ENCODE measurements at regions not wholly inside any gene's neighbourhood (a gene's known extent, or its start where the extent isn't known, plus 50 kb on each side); places are given as distances from the start of the nearest gene placed in this dataset.
"Not testable (repeated sequence)": the region's sequence is repeated elsewhere in the genome, so short reads cannot be mapped to it uniquely, and the experiment has no call there.

DNA sequence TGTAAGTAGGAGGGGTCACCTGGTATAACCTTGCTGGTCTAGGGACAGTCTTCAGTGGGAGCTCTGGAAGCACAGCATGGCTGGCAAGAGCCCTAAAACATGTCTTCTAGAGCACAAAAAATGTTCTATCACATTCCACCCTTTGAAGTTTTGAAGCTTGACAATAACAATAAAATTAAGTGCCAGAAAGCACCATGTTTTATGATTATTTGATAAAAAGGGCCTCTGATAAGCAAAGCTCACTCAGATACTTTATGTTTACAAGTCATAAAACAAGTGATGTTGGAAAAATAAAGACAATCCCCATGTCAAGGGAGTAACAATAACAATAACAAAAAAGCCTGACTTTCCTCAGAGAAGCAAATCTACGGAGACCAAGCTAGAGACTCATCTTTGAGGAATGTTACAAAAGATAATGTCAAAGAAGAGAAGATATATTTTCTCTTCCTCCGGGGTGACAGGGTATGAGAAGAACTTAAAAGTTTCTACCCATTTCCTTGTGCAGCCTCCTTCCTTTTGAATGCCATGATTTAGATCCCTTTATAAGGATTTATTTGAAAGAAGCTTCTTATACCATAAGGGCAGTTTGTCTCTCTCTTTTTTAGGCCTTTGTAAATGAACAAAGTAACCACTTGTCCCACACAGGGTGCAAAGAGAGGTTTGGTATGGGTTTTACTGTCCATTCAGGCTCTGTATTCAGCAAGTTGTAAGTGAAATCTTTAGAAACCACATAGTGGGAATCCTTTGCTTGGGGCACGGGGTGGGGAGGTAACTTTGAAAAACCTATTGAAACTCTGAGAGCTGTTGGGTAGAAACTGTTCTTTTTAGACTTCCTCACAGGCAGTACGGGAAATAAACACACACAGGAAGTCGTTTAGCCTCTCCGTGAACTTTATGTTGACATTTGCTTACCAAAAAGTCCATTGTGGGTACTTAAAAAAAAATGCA lies 109.6 kb upstream of the RBMS3 start:
- Histone ChIP-seq H2AFZ (ENCODE audit: low read length) (no peak overlapping the region), H3K9ac (ENCODE audit: low read length) (no peak overlapping the region), H3K36me3 (ENCODE audit: insufficient read depth, low read length) (no peaks in the 10 kb centered on the region), H3K4me2 (ENCODE audit: low read depth, low read length, poor library complexity, severe bottlenecking) (no peak overlapping the region), H3K9me3 (ENCODE audit: low read length) (no peaks in the 10 kb centered on the region; the same call in 1 of the 2 replicates), H3K27ac (ENCODE audit: low read length) (no peak overlapping the region), H3K9me2 (replicated peaks; ENCODE audit: insufficient read depth, low read length) (no peaks in the 10 kb centered on the region), H3K79me2 (ENCODE audit: low read length) (no peaks in the 10 kb centered on the region), H4K20me1 (ENCODE audit: insufficient read depth, low read depth, low read length) (no peaks in the 10 kb centered on the region), H3K4me1 (ENCODE audit: low read length) (no peaks in the 10 kb centered on the region), H3K27me3 (ENCODE audit: low read length) (no peaks in the 10 kb centered on the region), H3K4me3 (ENCODE audit: low read length) (no peak overlapping the region)
- no peak for DNase-seq

DNA sequence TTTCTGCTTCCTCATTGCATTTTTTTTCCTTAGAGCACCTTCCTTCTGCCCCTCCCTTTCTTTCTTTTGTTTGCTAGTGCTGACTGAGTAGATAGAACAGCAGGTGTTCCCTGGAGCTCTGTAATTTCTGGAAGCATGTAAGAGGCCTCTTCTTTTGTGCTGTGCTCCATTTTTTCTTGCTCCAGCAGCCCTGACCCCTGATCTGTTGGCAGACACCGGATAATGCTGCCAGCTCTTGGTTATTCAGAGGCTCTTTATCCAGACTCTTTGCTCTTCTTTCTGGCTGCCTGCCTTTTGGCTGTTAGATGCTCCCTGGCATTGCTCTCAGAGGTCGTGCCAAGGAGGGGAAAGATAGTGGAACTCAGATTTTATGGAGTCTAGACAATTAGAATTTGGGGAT lies 104.4 kb upstream of the RBMS3 start:
- H3K4me2 ChIP-seq (ENCODE audit: low read depth, low read length, poor library complexity, severe bottlenecking): no peak overlapping the region
- H3K27me3 ChIP-seq (ENCODE audit: low read length): no peaks in the 10 kb centered on the region

GRCh38 chr3:29178809-29179793 lies 101.8 kb upstream of the RBMS3 start:
- H3K27ac ChIP-seq (ENCODE audit: low read length): no peak overlapping the region
- H2AFZ ChIP-seq (ENCODE audit: low read length): no peak overlapping the region
- H3K79me2 ChIP-seq (ENCODE audit: low read length): no peaks in the 10 kb centered on the region
- peaks cover 9% of the 10 kb centered on the region for H3K9me3 ChIP-seq (ENCODE audit: low read length)
- DNase-seq: no peak
- H3K4me3 ChIP-seq (ENCODE audit: low read length): no peak overlapping the region
- H3K36me3 ChIP-seq (ENCODE audit: insufficient read depth, low read length): no peaks in the 10 kb centered on the region
- H3K4me1 ChIP-seq (ENCODE audit: low read length): no peaks in the 10 kb centered on the region
- no peaks in the 10 kb centered on the region for H3K9me2 ChIP-seq (replicated peaks; ENCODE audit: insufficient read depth, low read length)
- no peaks in the 10 kb centered on the region for H4K20me1 ChIP-seq (ENCODE audit: insufficient read depth, low read depth, low read length)
- no peaks in the 10 kb centered on the region for H3K27me3 ChIP-seq (ENCODE audit: low read length)
- H3K4me2 ChIP-seq (ENCODE audit: low read depth, low read length, poor library complexity, severe bottlenecking): no peak overlapping the region
- no peak overlapping the region for H3K9ac ChIP-seq (ENCODE audit: low read length)

More for the DNA sequence above, 104.4 kb upstream of the RBMS3 start:
- Histone ChIP-seq H3K9me3 (ENCODE audit: low read length) (peaks cover 6% of the 10 kb centered on the region; the same call in 1 of the 2 replicates), H2AFZ (ENCODE audit: low read length) (no peak overlapping the region), H3K4me3 (ENCODE audit: low read length) (no peak overlapping the region), H4K20me1 (ENCODE audit: insufficient read depth, low read depth, low read length) (no peaks in the 10 kb centered on the region), H3K9me2 (replicated peaks; ENCODE audit: insufficient read depth, low read length) (no peaks in the 10 kb centered on the region), H3K27ac (ENCODE audit: low read length) (no peak overlapping the region), H3K9ac (ENCODE audit: low read length) (no peak overlapping the region), H3K79me2 (ENCODE audit: low read length) (no peaks in the 10 kb centered on the region), H3K36me3 (ENCODE audit: insufficient read depth, low read length) (no peaks in the 10 kb centered on the region), H3K4me1 (ENCODE audit: low read length) (no peaks in the 10 kb centered on the region)
- DNase-seq: no peak

DNA sequence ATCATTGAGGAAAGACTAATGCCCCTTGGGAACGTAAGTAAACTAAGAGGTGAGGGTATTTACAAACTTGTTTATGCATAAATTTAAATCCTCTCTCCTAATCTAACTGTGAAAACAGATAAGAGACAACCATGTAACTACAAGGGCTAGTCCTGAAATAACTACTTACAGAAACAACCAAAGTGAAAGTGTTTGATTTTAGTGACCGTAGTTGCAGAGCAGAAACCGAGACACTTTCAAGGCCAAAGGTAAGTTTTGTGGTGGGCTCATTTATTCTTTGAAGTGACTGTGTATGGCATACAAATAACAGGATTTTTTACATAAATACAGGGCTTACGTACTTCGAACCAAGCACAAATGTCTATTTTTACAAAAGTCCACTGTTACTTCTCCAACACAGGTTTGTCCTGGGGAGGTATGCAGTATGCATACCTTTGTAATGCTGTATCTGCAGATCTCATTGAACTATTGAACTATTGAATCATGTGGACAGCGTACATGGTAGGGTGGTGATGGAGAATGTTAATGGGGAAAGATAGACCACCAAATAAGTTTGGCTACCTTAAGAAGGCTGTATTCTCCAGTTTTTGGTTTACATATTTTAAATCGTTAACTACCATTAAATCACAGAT lies 99.6 kb upstream of the RBMS3 start:
- H3K9ac ChIP-seq (ENCODE audit: low read length): no peak overlapping the region
- H3K4me3 ChIP-seq (ENCODE audit: low read length): no peak overlapping the region
- no peaks in the 10 kb centered on the region for H4K20me1 ChIP-seq (ENCODE audit: insufficient read depth, low read depth, low read length)
- H3K36me3 ChIP-seq (ENCODE audit: insufficient read depth, low read length): no peaks in the 10 kb centered on the region
- no peak overlapping the region for H2AFZ ChIP-seq (ENCODE audit: low read length)
- H3K27me3 ChIP-seq (ENCODE audit: low read length): no peaks in the 10 kb centered on the region
- H3K4me2 ChIP-seq (ENCODE audit: low read depth, low read length, poor library complexity, severe bottlenecking): no peak overlapping the region
- H3K79me2 ChIP-seq (ENCODE audit: low read length): no peaks in the 10 kb centered on the region
- no peaks in the 10 kb centered on the region for H3K4me1 ChIP-seq (ENCODE audit: low read length)
- DNase-seq: no peak
- no peaks in the 10 kb centered on the region for H3K9me2 ChIP-seq (replicated peaks; ENCODE audit: insufficient read depth, low read length)
- peaks cover 15% of the 10 kb centered on the region for H3K9me3 ChIP-seq (ENCODE audit: low read length)
- no peak overlapping the region for H3K27ac ChIP-seq (ENCODE audit: low read length)

- H3K4me2 ChIP-seq (ENCODE audit: low read depth, low read length, poor library complexity, severe bottlenecking): no peak overlapping the region
- no peaks in the 10 kb centered on the region for H4K20me1 ChIP-seq (ENCODE audit: insufficient read depth, low read depth, low read length)
- H3K4me1 ChIP-seq (ENCODE audit: low read length): no peaks in the 10 kb centered on the region
- H3K4me3 ChIP-seq (ENCODE audit: low read length): no peak overlapping the region
- DNase-seq: no peak
- no peak overlapping the region for H3K27ac ChIP-seq (ENCODE audit: low read length)
- no peaks in the 10 kb centered on the region for H3K9me2 ChIP-seq (replicated peaks; ENCODE audit: insufficient read depth, low read length)
- H3K9me3 ChIP-seq (ENCODE audit: low read length): peaks cover 17% of the 10 kb centered on the region
- H3K27me3 ChIP-seq (ENCODE audit: low read length): no peaks in the 10 kb centered on the region
- H3K79me2 ChIP-seq (ENCODE audit: low read length): no peaks in the 10 kb centered on the region
- H2AFZ ChIP-seq (ENCODE audit: low read length): no peak overlapping the region
- no peak overlapping the region for H3K9ac ChIP-seq (ENCODE audit: low read length)
- H3K36me3 ChIP-seq (ENCODE audit: insufficient read depth, low read length): no peaks in the 10 kb centered on the region
These were observed 99.0 kb upstream of the RBMS3 start for GRCh38 chr3:29181872-29182271.

DNA sequence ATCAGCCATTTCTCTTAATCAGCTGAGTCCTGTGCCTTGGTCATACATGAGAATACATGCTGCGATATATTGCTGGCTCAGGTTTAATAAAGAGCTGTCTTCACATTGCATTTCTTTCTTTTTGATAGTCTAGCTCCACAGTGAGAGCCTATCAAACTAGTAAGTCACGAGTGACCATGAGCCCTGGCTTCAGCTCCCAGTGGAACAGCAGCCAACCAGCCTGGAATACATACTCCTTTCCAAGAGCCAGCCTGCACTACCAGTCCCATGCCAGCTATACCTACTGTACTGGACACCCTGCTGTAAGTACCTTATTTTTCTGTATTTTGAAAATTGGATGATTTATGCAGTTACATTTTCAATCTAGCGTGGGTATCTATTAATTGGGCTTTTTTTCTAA lies 98.0 kb upstream of the RBMS3 start:
- peaks cover 17% of the 10 kb centered on the region for H3K9me3 ChIP-seq (ENCODE audit: low read length)
- H3K27me3 ChIP-seq (ENCODE audit: low read length); H3K9ac ChIP-seq (ENCODE audit: low read length); H4K20me1 ChIP-seq (ENCODE audit: insufficient read depth, low read depth, low read length); H3K4me2 ChIP-seq (ENCODE audit: low read depth, low read length, poor library complexity, severe bottlenecking); H2AFZ ChIP-seq (ENCODE audit: low read length); H3K27ac ChIP-seq (ENCODE audit: low read length); H3K79me2 ChIP-seq (ENCODE audit: low read length); H3K36me3 ChIP-seq (ENCODE audit: insufficient read depth, low read length); H3K4me3 ChIP-seq (ENCODE audit: low read length); H3K4me1 ChIP-seq (ENCODE audit: low read length); H3K9me2 ChIP-seq (replicated peaks; ENCODE audit: insufficient read depth, low read length); DNase-seq: not testable (repeated sequence)

- no peaks in the 10 kb centered on the region for H3K9me2 ChIP-seq (replicated peaks; ENCODE audit: insufficient read depth, low read length)
These were observed 97.4 kb upstream of the RBMS3 start for GRCh38 chr3:29183346-29184087.

More at GRCh38 chr3:29183346-29184087, 97.4 kb upstream of the RBMS3 start:
- Histone ChIP-seq H3K9me3 (ENCODE audit: low read length) (peaks cover 20% of the 10 kb centered on the region), H3K4me2 (ENCODE audit: low read depth, low read length, poor library complexity, severe bottlenecking) (no peak overlapping the region), H2AFZ (ENCODE audit: low read length) (no peak overlapping the region), H3K4me3 (ENCODE audit: low read length) (no peak overlapping the region), H3K9ac (ENCODE audit: low read length) (no peak overlapping the region), H3K79me2 (ENCODE audit: low read length) (no peaks in the 10 kb centered on the region), H4K20me1 (ENCODE audit: insufficient read depth, low read depth, low read length) (no peaks in the 10 kb centered on the region), H3K27ac (ENCODE audit: low read length) (no peak overlapping the region), H3K36me3 (ENCODE audit: insufficient read depth, low read length) (no peaks in the 10 kb centered on the region), H3K27me3 (ENCODE audit: low read length) (no peaks in the 10 kb centered on the region), H3K4me1 (ENCODE audit: low read length) (no peaks in the 10 kb centered on the region)
- no peak for DNase-seq
